ENCODE measurements at regions not wholly inside any gene's neighbourhood (a gene's known extent, or its start where the extent isn't known, plus 50 kb on each side); places are given as distances from the start of the nearest gene placed in this dataset.

GRCh38 chr9:21560281-21560745 lies 78.2 kb upstream of the IFNE start:
- no peak for DNase-seq (ENCODE audit: insufficient read length, low spot score)
- TF ChIP-seq TAF1 (IDR thresholded peaks at IDR 0.05; ENCODE audit: low read depth, low read length), result no peak
- TF ChIP-seq SPI1 (IDR thresholded peaks at IDR 0.05; ENCODE audit: low read depth, low read length), result no peak
- no peak for TF ChIP-seq POLR2AphosphoS5 (IDR thresholded peaks at IDR 0.05; ENCODE audit: low read depth, low read length)
- no peak for TF ChIP-seq POLR2A (IDR thresholded peaks at IDR 0.05; ENCODE audit: low read depth, low read length)
- no peak for TF ChIP-seq POU2F2 (IDR thresholded peaks at IDR 0.05; ENCODE audit: low read depth, low read length)
- no peak for TF ChIP-seq PAX5 (IDR thresholded peaks at IDR 0.05; ENCODE audit: insufficient read depth, low read length, severe bottlenecking)
- no peak for FAIRE-seq

- no peak for TF ChIP-seq TAF1 (IDR thresholded peaks at IDR 0.05; ENCODE audit: low read depth, low read length)
- no peak for TF ChIP-seq POLR2AphosphoS5 (IDR thresholded peaks at IDR 0.05; ENCODE audit: low read depth, low read length)
- TF ChIP-seq PAX5 (IDR thresholded peaks at IDR 0.05; ENCODE audit: insufficient read depth, low read length, severe bottlenecking), result no peak
- no peak for TF ChIP-seq SPI1 (IDR thresholded peaks at IDR 0.05; ENCODE audit: low read depth, low read length)
- TF ChIP-seq POLR2A (IDR thresholded peaks at IDR 0.05; ENCODE audit: low read depth, low read length), result no peak
- TF ChIP-seq POU2F2 (IDR thresholded peaks at IDR 0.05; ENCODE audit: low read depth, low read length), result no peak
- DNase-seq (ENCODE audit: insufficient read length, low spot score) (no peak), FAIRE-seq (no peak)
Observed at GRCh38 chr9:21561502-21561901, 79.4 kb upstream of the IFNE start.

GRCh38 chr9:21564175-21564574 lies 82.1 kb upstream of the IFNE start:
- DNase-seq (ENCODE audit: insufficient read length, low spot score), result no peak
- no peak for FAIRE-seq
- no peak for TF ChIP-seq SPI1 (IDR thresholded peaks at IDR 0.05; ENCODE audit: low read depth, low read length)
- TF ChIP-seq POLR2A (IDR thresholded peaks at IDR 0.05; ENCODE audit: low read depth, low read length), result no peak
- TF ChIP-seq POLR2AphosphoS5 (IDR thresholded peaks at IDR 0.05; ENCODE audit: low read depth, low read length), result no peak
- no peak for TF ChIP-seq POU2F2 (IDR thresholded peaks at IDR 0.05; ENCODE audit: low read depth, low read length)
- no peak for TF ChIP-seq PAX5 (IDR thresholded peaks at IDR 0.05; ENCODE audit: insufficient read depth, low read length, severe bottlenecking)
- no peak for TF ChIP-seq TAF1 (IDR thresholded peaks at IDR 0.05; ENCODE audit: low read depth, low read length)

GRCh38 chr9:21565155-21565554 lies 83.0 kb upstream of the IFNE start:
- no peak for TF ChIP-seq POLR2A (IDR thresholded peaks at IDR 0.05; ENCODE audit: low read depth, low read length)
- no peak for TF ChIP-seq POU2F2 (IDR thresholded peaks at IDR 0.05; ENCODE audit: low read depth, low read length)
- TF ChIP-seq TAF1 (IDR thresholded peaks at IDR 0.05; ENCODE audit: low read depth, low read length), result no peak
- no peak for TF ChIP-seq PAX5 (IDR thresholded peaks at IDR 0.05; ENCODE audit: insufficient read depth, low read length, severe bottlenecking)
- FAIRE-seq, result no peak
- no peak for DNase-seq (ENCODE audit: insufficient read length, low spot score)

- no peak for TF ChIP-seq SPI1 (IDR thresholded peaks at IDR 0.05; ENCODE audit: low read depth, low read length)
- no peak for TF ChIP-seq POU2F2 (IDR thresholded peaks at IDR 0.05; ENCODE audit: low read depth, low read length)
- TF ChIP-seq POLR2AphosphoS5 (IDR thresholded peaks at IDR 0.05; ENCODE audit: low read depth, low read length), result no peak
- TF ChIP-seq TAF1 (IDR thresholded peaks at IDR 0.05; ENCODE audit: low read depth, low read length), result no peak
- TF ChIP-seq POLR2A (IDR thresholded peaks at IDR 0.05; ENCODE audit: low read depth, low read length), result no peak
- no peak for TF ChIP-seq PAX5 (IDR thresholded peaks at IDR 0.05; ENCODE audit: insufficient read depth, low read length, severe bottlenecking)
- FAIRE-seq, result no peak
- no peak for DNase-seq (ENCODE audit: insufficient read length, low spot score)
Observed at GRCh38 chr9:21567926-21568325, 85.8 kb upstream of the IFNE start.

- FAIRE-seq, result no peak
- TF ChIP-seq POLR2AphosphoS5 (IDR thresholded peaks at IDR 0.05; ENCODE audit: low read depth, low read length), result no peak
- no peak for TF ChIP-seq TAF1 (IDR thresholded peaks at IDR 0.05; ENCODE audit: low read depth, low read length)
- no peak for DNase-seq (ENCODE audit: insufficient read length, low spot score)
Observed at GRCh38 chr9:21568484-21568883, 86.4 kb upstream of the IFNE start.

GRCh38 chr9:21569721-21570120 lies 87.6 kb upstream of the IFNE start:
- no peak for TF ChIP-seq POLR2AphosphoS5 (IDR thresholded peaks at IDR 0.05; ENCODE audit: low read depth, low read length)
- no peak for TF ChIP-seq POLR2A (IDR thresholded peaks at IDR 0.05; ENCODE audit: low read depth, low read length)
- TF ChIP-seq POU2F2 (IDR thresholded peaks at IDR 0.05; ENCODE audit: low read depth, low read length), result no peak
- TF ChIP-seq PAX5 (IDR thresholded peaks at IDR 0.05; ENCODE audit: insufficient read depth, low read length, severe bottlenecking), result no peak
- TF ChIP-seq SPI1 (IDR thresholded peaks at IDR 0.05; ENCODE audit: low read depth, low read length), result no peak
- no peak for TF ChIP-seq TAF1 (IDR thresholded peaks at IDR 0.05; ENCODE audit: low read depth, low read length)
- FAIRE-seq (no peak), DNase-seq (ENCODE audit: insufficient read length, low spot score) (no peak)

GRCh38 chr9:21570643-21571275 lies 88.6 kb upstream of the IFNE start:
- no peak for TF ChIP-seq POLR2AphosphoS5 (IDR thresholded peaks at IDR 0.05; ENCODE audit: low read depth, low read length)
- FAIRE-seq (no peak), DNase-seq (ENCODE audit: insufficient read length, low spot score) (no peak)

- DNase-seq (ENCODE audit: insufficient read length, low spot score) (no peak), FAIRE-seq (no peak)
- TF ChIP-seq POLR2A (IDR thresholded peaks at IDR 0.05; ENCODE audit: low read depth, low read length), result no peak
- no peak for TF ChIP-seq TAF1 (IDR thresholded peaks at IDR 0.05; ENCODE audit: low read depth, low read length)
- no peak for TF ChIP-seq POLR2AphosphoS5 (IDR thresholded peaks at IDR 0.05; ENCODE audit: low read depth, low read length)
- TF ChIP-seq SPI1 (IDR thresholded peaks at IDR 0.05; ENCODE audit: low read depth, low read length), result no peak
- no peak for TF ChIP-seq POU2F2 (IDR thresholded peaks at IDR 0.05; ENCODE audit: low read depth, low read length)
- no peak for TF ChIP-seq PAX5 (IDR thresholded peaks at IDR 0.05; ENCODE audit: insufficient read depth, low read length, severe bottlenecking)
Observed at GRCh38 chr9:21574261-21574660, 92.1 kb upstream of the IFNE start.

GRCh38 chr9:21576331-21577189 lies 94.4 kb upstream of the IFNE start:
- FAIRE-seq, result peak; percentile 28
- TF ChIP-seq POLR2A (IDR thresholded peaks at IDR 0.05; ENCODE audit: low read depth, low read length), result no peak
- TF ChIP-seq POLR2AphosphoS5 (IDR thresholded peaks at IDR 0.05; ENCODE audit: low read depth, low read length), result no peak
- TF ChIP-seq TAF1 (IDR thresholded peaks at IDR 0.05; ENCODE audit: low read depth, low read length), result no peak
- TF ChIP-seq SPI1 (IDR thresholded peaks at IDR 0.05; ENCODE audit: low read depth, low read length), result no peak
- TF ChIP-seq PAX5 (IDR thresholded peaks at IDR 0.05; ENCODE audit: insufficient read depth, low read length, severe bottlenecking), result no peak
- TF ChIP-seq POU2F2 (IDR thresholded peaks at IDR 0.05; ENCODE audit: low read depth, low read length), result no peak
- no peak for DNase-seq (ENCODE audit: insufficient read length, low spot score)

Measured in GM12891 (cell line).